ENCODE measurements at regions not wholly inside any gene's neighbourhood (a gene's known extent, or its start where the extent isn't known, plus 50 kb on each side); places are given as distances from the start of the nearest gene placed in this dataset.

- TF ChIP-seq CTCF (IDR thresholded peaks at IDR 0.05) (no peak), POLR2A (IDR thresholded peaks at IDR 0.05) (no peak)
Observed at GRCh38 chr11:97269527-97269926, 879.7 kb downstream of the JRKL start.
